Iris pigment epithelial cell (primary cell): ENCODE measurements at regions not wholly inside any gene's neighbourhood (a gene's known extent, or its start where the extent isn't known, plus 50 kb on each side); places are given as distances from the start of the nearest gene placed in this dataset.
"Not testable (repeated sequence)": the region's sequence is repeated elsewhere in the genome, so short reads cannot be mapped to it uniquely, and the experiment has no call there.

ENCODE experiments used
- DNase-seq: peaks from one replicate; pipeline ENCODE4 v3.0.0-alpha.2; 2011; ENCODE audit warnings: low read depth

DNA sequence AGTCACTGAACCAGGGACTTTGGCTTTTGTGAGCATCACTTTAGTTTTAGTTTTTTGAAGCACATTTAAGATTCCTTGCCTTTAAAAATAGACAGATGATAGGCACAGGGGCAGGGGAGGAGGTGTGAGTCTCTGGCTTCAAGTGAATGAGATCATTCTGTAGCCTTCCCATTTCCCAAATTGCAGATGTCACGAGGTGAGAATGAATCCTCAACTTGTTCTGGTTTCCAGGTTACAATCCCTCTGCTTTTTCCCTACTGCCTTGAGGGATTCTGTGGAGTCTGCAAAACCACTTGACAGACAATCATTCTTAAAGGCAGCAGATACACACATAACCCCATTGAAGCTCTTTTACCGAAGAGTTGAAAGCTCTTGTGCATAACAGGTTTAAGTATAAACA is 332.4 kb downstream of the DMAC1 start:
- DNase-seq: no peak

GRCh38 chr9:7461791-7462190 is 337.8 kb downstream of the DMAC1 start:
- no peak for DNase-seq

- no peak for DNase-seq
These were observed 342.6 kb downstream of the DMAC1 start for GRCh38 chr9:7456793-7457530.

DNA sequence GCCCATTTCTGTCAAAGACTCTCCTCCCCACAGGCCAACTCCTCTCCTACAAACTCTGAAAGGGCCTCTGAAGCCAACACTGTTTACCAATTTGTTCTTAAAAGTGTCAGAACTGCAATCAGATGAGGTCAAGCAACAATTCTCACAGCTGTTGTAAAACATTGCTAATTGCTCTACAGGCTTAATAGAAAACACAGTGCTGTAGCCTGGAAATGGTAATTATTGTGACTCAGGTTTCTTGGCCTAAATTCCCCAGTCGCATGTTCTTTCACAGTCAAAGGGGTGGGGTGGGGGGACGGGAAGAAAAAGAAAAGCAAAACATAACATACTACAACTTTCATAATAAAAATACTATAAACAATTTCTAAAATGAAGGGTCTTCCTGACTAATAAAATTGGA is 343.2 kb downstream of the DMAC1 start:
- no peak for DNase-seq

DNA sequence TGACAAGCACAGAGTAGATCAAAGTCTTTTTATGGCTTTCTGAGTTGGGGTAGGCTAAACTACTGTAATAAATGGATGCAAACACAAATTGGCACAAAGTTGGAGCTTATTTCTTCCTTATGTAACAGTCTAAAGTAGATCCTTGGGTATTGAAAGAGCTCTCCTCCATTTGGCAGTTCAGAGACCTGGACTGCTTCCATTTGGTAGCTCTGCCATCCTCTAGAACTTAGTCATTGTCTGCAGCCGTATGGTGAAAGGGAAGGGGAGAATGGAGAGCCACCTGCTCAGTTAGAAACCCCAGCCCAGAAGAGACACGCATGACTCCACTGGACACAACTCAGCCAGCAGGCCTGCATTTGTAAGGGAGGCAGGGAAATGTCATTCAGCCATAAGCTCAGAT is 345.0 kb downstream of the DMAC1 start:
- DNase-seq: no peak

DNA sequence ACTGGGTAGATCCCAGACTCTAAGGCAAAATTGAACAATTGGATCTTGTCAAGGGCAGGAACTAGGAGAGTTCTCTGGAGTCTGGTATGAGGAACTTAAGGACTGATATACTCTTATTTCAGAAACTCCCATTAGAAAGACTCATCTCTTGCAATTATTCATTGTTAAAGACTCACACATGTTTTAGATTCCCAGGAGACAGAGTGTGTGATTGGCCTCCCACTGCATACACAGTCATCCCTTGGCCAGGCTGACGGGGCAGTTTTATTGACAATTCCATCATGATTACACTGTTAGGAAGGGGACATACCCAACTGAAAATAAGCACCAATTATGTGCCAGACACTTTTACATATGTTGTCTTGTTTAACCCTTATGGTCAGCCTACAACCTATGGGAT is 347.2 kb downstream of the DMAC1 start:
- DNase-seq: no peak

GRCh38 chr9:7451062-7451461 is 348.5 kb downstream of the DMAC1 start:
- DNase-seq: no peak

- no peak for DNase-seq
These were observed 356.0 kb downstream of the DMAC1 start for GRCh38 chr9:7443541-7443940.

DNA sequence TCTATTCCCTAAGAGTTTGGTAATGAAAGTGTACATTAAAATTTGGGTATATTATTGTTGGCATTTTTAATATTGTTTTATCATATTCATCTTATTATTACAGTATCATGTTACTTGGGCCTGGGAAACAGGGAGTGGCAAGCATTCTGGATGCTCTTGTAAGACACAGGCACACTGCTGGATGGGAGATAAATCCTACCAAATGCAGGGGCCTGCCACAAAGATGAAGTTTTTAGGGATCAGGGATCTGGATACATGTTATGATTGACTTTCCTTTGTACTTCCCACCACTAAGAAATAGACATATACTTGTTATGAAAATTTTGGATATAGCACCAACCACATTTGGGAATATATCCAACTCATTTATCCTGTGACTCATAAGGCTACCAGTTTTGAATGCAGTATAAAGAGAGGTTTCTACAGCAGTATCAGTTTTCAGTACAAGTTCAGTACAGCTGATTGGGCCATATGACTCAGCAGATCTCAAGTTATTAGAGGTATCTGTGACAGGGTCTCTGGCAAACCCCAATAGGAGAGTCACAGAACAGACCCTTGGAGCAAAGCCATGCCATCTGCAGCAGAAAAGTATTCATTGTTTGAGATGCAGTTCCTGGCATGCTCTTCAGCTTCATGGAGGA is 360.1 kb downstream of the DMAC1 start:
- DNase-seq: peak; percentile 6

DNA sequence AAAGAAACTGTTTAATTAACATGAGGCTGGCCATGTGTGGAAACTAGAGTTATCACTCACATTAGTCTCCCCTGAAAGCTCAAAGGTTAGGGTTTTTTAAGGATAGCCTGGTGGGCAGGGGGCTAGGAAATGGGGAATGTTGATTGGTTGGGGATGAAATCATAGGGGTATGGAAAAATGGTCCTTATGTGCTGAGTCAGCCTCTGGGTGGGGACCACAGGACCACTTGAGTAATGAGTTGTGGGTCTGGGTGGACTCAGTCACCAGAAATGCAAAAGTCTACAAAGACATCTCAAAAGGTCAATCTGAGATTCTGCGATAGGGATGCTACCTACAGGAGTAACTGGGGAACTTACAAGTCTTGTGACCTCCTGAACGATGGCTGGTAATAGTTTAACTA is 362.8 kb downstream of the DMAC1 start:
- DNase-seq: no peak

DNA sequence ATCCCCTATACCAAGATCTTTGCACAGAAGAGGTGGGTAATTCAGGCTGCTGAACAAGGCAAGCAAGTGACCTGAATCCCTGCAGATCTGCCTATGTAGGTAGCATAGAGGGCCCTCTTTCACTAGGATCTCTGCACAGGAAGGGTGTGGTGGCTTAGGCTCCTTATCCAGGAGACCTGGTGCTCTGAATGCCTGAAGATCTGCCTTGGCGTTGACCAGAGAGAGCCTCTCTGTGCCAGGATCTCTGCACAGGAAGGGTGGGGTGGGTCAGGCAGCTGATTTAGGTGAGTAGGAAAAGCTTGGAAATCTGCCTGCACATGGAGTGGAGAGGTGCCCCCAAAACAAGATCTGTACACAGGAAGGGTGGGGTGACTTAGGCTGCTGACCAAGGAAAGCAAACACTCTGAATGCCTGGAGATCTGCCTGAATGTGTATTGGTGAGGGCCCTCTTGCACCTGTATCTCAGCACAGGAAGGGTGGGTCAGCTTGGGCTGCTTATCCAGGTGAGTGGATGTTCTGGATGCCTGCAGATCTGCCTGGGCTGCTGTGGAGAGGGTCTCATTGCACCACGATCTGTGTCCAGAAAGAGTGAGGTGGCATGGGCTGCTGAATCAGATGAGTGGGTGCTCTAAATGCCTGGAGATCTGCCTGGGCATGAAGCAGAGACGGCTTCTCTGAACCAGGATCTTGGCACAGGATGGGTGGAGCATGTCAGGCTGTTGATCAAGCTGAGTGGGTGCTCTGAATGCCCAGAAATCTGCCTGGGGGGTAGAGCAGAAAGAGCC is 365.9 kb downstream of the DMAC1 start:
- DNase-seq: no peak

- DNase-seq: no peak
These were observed 366.6 kb downstream of the DMAC1 start for GRCh38 chr9:7432989-7433388.

- not testable (repeated sequence) for DNase-seq
These were observed 382.2 kb downstream of the DMAC1 start for GRCh38 chr9:7417397-7417796.

- no peak for DNase-seq
These were observed 383.7 kb downstream of the DMAC1 start for GRCh38 chr9:7415836-7416235.

DNA sequence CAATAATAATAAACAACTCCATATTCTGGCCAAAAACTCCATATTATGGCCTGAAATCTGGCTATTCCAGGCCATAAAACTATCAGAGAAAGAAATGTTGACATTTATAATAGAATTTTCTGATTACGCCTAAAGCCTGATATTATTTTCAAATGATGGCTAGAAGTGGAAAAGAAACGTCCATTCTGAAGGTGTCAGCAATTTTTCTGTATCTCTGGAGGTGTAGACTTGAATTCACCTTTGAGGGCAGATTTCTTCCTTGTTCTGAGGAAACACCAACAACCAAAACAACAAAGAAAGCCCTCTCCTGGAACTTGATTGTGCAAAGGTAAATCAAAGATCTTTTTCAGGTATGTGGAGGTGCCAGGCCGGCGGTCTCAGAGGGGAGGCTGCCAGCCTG is 390.7 kb downstream of the DMAC1 start:
- no peak for DNase-seq

DNA sequence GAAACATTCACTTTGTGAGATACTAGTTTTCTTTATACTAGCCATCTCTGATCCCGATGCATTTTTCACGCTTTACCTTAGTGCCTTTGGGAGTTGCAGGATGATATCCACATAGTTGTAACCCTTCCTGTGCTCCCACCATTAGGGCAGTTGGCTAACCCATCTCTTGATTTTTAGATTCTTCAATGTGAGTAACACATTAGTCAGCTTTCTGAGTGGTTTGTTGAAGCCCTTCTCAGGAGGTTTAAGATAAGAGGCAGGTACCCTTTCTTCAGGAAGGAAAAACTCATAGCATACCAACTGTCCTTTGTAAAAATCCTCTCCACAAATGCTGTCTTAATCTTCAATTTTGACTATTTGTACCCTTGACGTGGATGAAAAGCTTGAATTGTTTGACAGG is 392.3 kb downstream of the DMAC1 start:
- DNase-seq: no peak

- DNase-seq: no peak
These were observed 393.5 kb downstream of the DMAC1 start for GRCh38 chr9:7405924-7406604.

GRCh38 chr9:7403839-7404487 is 395.6 kb downstream of the DMAC1 start:
- DNase-seq: no peak

- no peak for DNase-seq
These were observed 396.6 kb downstream of the DMAC1 start for GRCh38 chr9:7403028-7403389.

GRCh38 chr9:7402334-7403027 is 397.1 kb downstream of the DMAC1 start:
- peak; percentile 1 for DNase-seq

DNA sequence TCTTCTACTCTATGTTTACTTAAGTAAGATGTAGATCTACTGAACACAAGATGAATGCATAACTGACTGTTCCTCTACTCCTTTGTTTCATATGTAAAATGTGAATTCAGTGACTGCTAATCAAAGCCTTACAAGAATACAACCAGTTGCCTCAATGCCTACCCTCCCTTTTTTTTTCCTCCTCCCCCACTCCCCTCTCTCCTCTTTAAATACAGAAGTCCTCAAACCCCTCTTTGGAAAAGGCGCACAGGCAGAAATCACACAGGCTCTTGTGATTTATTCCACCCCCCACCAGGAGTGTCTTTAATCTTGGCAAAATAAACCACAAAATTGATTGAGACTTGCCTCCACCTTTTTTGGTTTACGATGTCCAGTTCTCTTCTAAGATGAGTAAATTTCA is 398.5 kb downstream of the DMAC1 start:
- DNase-seq: no peak
